Activated CD4-positive, alpha-beta memory T cell treated with anti-CD3 and anti-CD28 coated beads for 36 hours (primary cell): ENCODE measurements at regions not wholly inside any gene's neighbourhood (a gene's known extent, or its start where the extent isn't known, plus 50 kb on each side); places are given as distances from the start of the nearest gene placed in this dataset.

Source experiments
- CTCF ChIA-PET: fragments of 350-600 bp; sonication (Branson Sonifier 250); formaldehyde crosslinking; loops from one replicate; lab custom pipeline; 2021; ENCODE audit warnings: antibody characterized with exemption, inconsistent platforms; lab: Charles Lee
- POLR2A ChIA-PET: fragments of 350-600 bp; sonication (Branson Sonifier 250); formaldehyde crosslinking; loops from one replicate; lab custom pipeline; 2021; ENCODE audit warnings: antibody characterized with exemption; lab: Charles Lee
- DNase-seq: peaks from one replicate; pipeline ENCODE4 v3.0.0-alpha.2; 2020
- H3K27ac Mint-ChIP-seq: one replicate; pipeline ENCODE4 v1.8.0; 2021; ENCODE audit warnings: mixed read lengths
- H3K27me3 Mint-ChIP-seq: one replicate; pipeline ENCODE4 v1.8.0; 2021; ENCODE audit warnings: mixed read lengths
- H3K36me3 Mint-ChIP-seq: one replicate; pipeline ENCODE4 v1.8.0; 2021; ENCODE audit warnings: mixed read lengths
- H3K4me1 Mint-ChIP-seq: one replicate; pipeline ENCODE4 v1.8.0; 2021; ENCODE audit warnings: low read depth, mixed read lengths
- H3K4me3 Mint-ChIP-seq: one replicate; pipeline ENCODE4 v1.8.0; 2021; ENCODE audit warnings: mild to moderate bottlenecking, mixed read lengths
- H3K9me3 Mint-ChIP-seq: one replicate; pipeline ENCODE4 v1.8.0; 2021; ENCODE audit warnings: mixed read lengths
- intact Hi-C: fragments of 100-400 bp; cut with micrococcal nuclease; formaldehyde crosslinking; loops from one replicate; pipeline ENCODE4 v1.15.1; 2023

DNA sequence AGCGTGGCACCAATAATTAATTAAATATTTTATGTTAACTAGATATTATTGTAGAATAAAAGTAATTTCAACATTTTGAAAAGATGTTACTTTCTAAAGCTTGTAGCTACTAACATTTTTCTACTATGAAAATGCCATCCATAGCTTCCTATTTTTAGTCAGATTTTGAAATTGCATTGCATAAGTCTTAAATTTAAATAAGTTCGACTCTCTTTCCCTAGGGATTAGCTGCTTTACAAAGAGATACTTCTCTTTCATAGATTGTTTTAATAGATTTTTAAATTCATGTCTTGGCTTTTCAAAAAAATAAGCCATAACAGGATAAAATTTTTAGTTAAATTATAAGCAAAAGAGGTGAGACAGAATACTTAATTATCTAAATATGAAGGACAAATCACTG, 1279.6 kb downstream of the KCNT2 start:
- ChIA-PET CTCF (no interaction called here), POLR2A (no interaction called here)

DNA sequence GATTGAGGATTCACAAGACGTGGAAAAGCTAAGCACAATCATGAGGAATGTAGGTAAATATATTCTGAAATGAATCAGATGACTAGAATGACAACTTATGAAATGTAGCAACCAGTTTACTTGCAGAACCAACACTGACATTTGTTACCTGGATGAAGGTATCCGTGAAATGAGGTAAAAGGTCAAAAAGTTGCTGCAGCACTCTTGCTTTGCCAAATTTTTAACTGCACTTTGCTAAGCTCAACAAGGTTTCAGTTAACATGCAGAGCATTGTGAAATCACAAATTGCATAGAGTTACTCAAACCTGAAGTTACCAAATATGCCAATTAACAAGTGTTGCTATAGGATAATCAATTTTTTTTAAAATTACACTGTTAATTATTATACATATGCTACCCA, 1280.1 kb downstream of the KCNT2 start:
- CTCF ChIA-PET: interaction anchor here (0.7 kb wide), 1 partner anchor 900 kb away, joined by 3 read pairs; no protein-coding TSS in a partner anchor
- intact Hi-C loops: no loop called here
- H3K36me3 Mint-ChIP-seq: no peaks in the 10 kb centered on the region
- H3K27ac Mint-ChIP-seq: no peak overlapping the region
- no peaks in the 10 kb centered on the region for H3K27me3 Mint-ChIP-seq
- no peaks in the 10 kb centered on the region for H3K9me3 Mint-ChIP-seq
- no peaks in the 10 kb centered on the region for H3K4me1 Mint-ChIP-seq
- no peak for DNase-seq
- POLR2A ChIA-PET: no interaction called here
- no peak overlapping the region for H3K4me3 Mint-ChIP-seq

More for the DNA sequence above, 1279.6 kb downstream of the KCNT2 start:
- no peaks in the 10 kb centered on the region for H3K9me3 Mint-ChIP-seq
- H3K4me3 Mint-ChIP-seq: no peak overlapping the region
- no peak overlapping the region for H3K27ac Mint-ChIP-seq
- intact Hi-C loops: no loop called here
- no peaks in the 10 kb centered on the region for H3K27me3 Mint-ChIP-seq
- H3K36me3 Mint-ChIP-seq: no peaks in the 10 kb centered on the region
- DNase-seq: no peak
- H3K4me1 Mint-ChIP-seq: no peaks in the 10 kb centered on the region

DNA sequence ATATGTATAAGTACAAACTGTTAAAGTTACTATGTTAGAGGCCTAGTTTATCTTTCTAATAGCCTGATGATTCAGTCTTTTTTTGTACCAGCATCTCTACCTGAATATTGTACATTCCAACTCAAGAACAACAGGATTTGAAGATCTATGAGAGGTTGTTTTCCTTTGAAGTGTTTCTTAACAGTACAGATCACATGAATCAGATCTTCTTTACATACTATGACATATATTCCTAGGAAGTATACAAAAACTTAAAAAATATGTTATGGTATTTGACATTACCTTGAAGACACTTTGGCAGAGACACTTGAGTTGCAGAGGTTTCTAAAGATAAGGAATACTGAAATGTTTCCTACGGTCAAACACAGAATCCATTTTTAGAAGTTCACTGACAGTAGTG, 1280.9 kb downstream of the KCNT2 start:
- Mint-ChIP-seq H3K9me3 (no peaks in the 10 kb centered on the region), H3K4me3 (no peak overlapping the region), H3K27me3 (no peaks in the 10 kb centered on the region), H3K27ac (no peak overlapping the region), H3K4me1 (no peaks in the 10 kb centered on the region), H3K36me3 (no peaks in the 10 kb centered on the region)
- no peak for DNase-seq
- ChIA-PET CTCF (interaction anchor here (0.7 kb wide), 1 partner anchor 899 kb away, joined by 3 read pairs; no protein-coding TSS in a partner anchor), POLR2A (no interaction called here)
- intact Hi-C loops: no loop called here

DNA sequence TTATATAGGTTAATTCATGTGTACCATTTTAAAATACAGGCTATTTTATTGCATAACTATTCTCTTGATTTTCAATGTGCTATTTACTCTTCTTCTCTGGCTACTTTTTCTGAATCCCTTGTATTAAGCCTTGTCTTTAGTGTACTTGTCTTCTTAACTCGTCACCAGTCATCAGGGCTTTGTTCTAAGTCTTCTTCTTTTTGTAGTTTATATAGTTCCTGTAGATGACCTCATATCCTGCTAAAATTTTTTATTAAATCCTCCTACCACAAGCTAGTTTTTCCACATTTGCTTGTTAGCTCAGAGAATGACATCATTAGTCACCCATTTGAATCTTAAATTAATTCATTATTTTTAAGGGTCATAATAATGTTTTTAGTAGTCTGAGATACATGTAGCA, 1281.9 kb downstream of the KCNT2 start:
- Mint-ChIP-seq H3K36me3 (no peaks in the 10 kb centered on the region), H3K4me3 (no peak overlapping the region), H3K4me1 (no peaks in the 10 kb centered on the region), H3K9me3 (no peaks in the 10 kb centered on the region), H3K27me3 (no peaks in the 10 kb centered on the region), H3K27ac (no peak overlapping the region)
- ChIA-PET POLR2A (no interaction called here), CTCF (no interaction called here)
- intact Hi-C loops: no loop called here
- no peak for DNase-seq

DNA sequence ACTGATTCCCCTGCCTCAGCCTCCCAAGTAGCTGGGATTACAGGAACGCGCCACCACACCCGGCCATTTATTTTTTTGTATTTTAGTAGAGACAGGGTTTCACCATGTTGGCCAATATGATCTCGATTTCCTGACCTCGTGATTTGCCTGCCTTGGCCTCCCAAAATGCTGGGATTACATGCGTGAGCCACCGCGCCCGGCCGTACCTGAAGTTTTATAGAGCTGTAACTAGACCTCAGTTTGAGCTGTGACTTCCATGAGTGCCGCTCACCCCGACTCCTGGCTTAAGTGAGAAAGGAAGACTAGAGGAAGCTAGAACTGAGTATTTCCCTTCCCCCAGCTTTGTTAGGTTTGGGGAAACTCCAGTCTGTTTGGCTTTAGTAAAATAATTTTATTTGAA, 1283.1 kb downstream of the KCNT2 start:
- no peak for DNase-seq
- intact Hi-C loops: no loop called here
- Mint-ChIP-seq H3K4me3 (no peak overlapping the region), H3K9me3 (no peaks in the 10 kb centered on the region), H3K27ac (no peak overlapping the region), H3K4me1 (no peaks in the 10 kb centered on the region), H3K36me3 (no peaks in the 10 kb centered on the region), H3K27me3 (no peaks in the 10 kb centered on the region)
- ChIA-PET POLR2A (no interaction called here), CTCF (no interaction called here)

DNA sequence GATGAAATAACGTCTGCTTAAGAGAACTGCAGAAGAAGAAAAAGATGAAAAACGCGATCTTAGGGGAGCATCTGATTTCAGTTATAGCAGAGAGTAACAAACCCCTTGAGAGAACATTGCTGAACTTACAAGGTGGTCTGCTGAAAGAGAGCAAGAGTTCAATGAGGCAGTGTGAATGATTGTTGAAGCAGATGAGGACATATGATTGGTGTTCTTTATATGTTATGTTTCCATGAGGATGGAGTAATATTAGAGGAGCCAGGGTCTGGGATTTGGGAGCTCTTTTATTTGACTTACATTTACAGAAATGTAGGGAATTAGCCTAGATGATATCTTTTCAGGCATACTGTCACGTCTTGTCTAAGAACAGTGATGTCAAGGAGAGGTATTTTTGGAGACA, 1302.0 kb downstream of the KCNT2 start:
- no peak overlapping the region for H3K27ac Mint-ChIP-seq
- no peaks in the 10 kb centered on the region for H3K4me1 Mint-ChIP-seq
- intact Hi-C loops: no loop called here
- no peak overlapping the region for H3K4me3 Mint-ChIP-seq
- CTCF ChIA-PET: no interaction called here
- H3K9me3 Mint-ChIP-seq: no peaks in the 10 kb centered on the region
- POLR2A ChIA-PET: no interaction called here
- H3K27me3 Mint-ChIP-seq: no peaks in the 10 kb centered on the region
- no peak for DNase-seq
- H3K36me3 Mint-ChIP-seq: no peaks in the 10 kb centered on the region

DNA sequence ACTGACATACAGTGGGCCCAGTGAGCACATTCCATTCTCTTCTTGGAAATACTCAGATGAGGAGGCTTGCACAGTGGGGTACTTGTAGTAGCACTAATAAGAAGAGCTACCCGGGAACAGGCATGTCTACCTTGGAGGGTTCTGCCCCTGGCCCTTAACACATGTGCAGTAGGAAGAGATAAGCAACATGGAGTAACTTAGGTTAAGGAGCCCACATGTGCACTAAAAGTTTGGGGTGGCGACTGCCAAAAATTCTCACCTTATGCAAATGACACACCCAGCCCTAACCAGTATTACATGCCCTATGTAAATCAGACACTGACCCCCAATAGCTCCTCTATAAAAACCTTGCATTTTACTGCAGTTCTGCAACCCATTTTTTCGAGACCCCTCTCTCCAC, 1313.3 kb downstream of the KCNT2 start:
- no peaks in the 10 kb centered on the region for H3K27me3 Mint-ChIP-seq
- ChIA-PET POLR2A (no interaction called here), CTCF (no interaction called here)
- no peak overlapping the region for H3K27ac Mint-ChIP-seq
- H3K4me1 Mint-ChIP-seq: no peaks in the 10 kb centered on the region
- intact Hi-C loops: no loop called here
- no peak for DNase-seq
- H3K36me3 Mint-ChIP-seq: no peaks in the 10 kb centered on the region
- H3K9me3 Mint-ChIP-seq: no peaks in the 10 kb centered on the region
- no peak overlapping the region for H3K4me3 Mint-ChIP-seq

DNA sequence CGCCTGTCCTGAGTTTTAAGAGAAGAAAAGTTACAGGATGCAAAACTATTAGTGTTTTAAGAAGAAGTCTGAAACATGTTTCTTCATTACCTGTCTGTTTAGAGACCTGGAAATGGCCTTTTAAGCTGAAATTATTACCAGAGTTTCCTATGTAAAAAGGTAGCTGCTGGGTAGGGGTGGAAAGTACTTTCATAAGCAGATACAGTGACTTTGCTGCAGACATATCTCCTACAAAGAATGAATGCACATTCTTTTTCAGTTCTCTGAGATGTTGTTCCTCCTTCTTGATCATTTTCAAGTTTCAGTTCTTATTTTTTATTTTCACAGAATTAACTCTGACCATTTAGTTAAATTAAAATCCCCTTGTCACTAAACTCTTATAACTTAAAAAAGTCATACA, 1329.6 kb downstream of the KCNT2 start:
- Mint-ChIP-seq H3K9me3 (no peaks in the 10 kb centered on the region), H3K36me3 (no peaks in the 10 kb centered on the region), H3K27me3 (no peaks in the 10 kb centered on the region), H3K4me1 (no peaks in the 10 kb centered on the region), H3K4me3 (no peak overlapping the region), H3K27ac (no peak overlapping the region)
- CTCF ChIA-PET: no interaction called here
- intact Hi-C loops: no loop called here
- POLR2A ChIA-PET: no interaction called here
- no peak for DNase-seq

DNA sequence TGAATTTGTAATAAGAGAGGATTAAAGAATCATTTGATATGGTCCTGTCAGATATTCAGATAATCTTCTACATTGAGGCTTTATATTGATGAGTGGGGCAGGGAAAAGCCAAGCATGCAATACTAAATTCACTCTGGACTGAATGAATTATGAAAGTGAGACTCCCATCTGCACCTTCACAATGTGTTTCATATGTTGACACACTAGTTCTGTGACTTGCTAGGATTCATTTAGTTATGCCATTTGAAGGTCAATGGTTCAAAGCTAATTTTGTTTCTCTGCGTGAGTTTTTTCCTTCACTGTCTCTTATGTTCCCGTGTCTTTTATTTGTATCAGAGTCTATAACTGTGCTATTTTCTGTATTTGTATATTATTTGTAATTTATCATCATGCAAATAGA, 1332.5 kb downstream of the KCNT2 start:
- Mint-ChIP-seq H3K36me3 (no peaks in the 10 kb centered on the region), H3K27ac (no peak overlapping the region), H3K9me3 (no peaks in the 10 kb centered on the region), H3K27me3 (no peaks in the 10 kb centered on the region), H3K4me3 (no peak overlapping the region), H3K4me1 (no peaks in the 10 kb centered on the region)
- ChIA-PET CTCF (no interaction called here), POLR2A (no interaction called here)
- DNase-seq: no peak
- intact Hi-C loops: no loop called here

DNA sequence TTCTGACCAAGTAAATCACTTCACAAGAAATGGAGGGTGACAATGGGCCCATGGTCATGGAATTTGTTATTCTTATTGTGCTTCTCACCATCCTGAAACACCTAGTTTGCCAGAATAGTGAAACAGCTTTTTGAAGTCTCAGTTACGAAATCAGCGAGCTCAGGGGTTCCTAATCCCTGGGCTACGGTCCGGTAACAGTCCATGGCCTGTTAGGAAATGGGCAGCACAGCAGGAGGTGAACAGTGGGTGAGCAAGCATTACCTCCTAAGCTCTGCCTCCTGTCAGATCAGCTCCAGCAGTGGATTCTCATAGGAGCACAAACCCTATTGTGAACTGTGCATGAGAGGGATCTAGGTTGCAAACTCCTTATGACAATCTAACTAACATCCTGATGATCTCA, 1356.3 kb downstream of the KCNT2 start:
- no peaks in the 10 kb centered on the region for H3K4me1 Mint-ChIP-seq
- no peak overlapping the region for H3K27ac Mint-ChIP-seq
- ChIA-PET CTCF (no interaction called here), POLR2A (no interaction called here)
- no peak overlapping the region for H3K4me3 Mint-ChIP-seq
- DNase-seq: no peak
- intact Hi-C loops: no loop called here
- no peaks in the 10 kb centered on the region for H3K27me3 Mint-ChIP-seq
- H3K9me3 Mint-ChIP-seq: no peaks in the 10 kb centered on the region
- no peaks in the 10 kb centered on the region for H3K36me3 Mint-ChIP-seq

DNA sequence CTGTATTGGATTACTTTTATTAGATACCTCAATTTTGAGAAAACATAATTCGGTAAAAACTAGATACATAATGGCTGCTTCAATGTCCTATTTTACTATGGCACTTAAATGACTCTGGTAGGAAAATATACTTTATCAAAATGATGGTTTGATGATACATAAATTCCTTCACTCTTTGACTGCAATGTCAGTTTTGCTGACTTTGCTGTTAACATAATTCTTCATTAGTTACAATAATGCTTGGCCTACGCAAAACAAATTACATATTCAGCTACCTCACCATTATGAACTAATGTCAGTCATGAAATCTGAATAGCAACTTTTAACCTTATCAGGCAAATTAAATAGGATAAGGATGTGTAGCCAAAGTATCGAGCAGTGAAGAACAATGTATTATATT, 1364.7 kb downstream of the KCNT2 start:
- H3K27ac Mint-ChIP-seq: no peak overlapping the region
- intact Hi-C loops: no loop called here
- ChIA-PET POLR2A (no interaction called here), CTCF (no interaction called here)
- no peaks in the 10 kb centered on the region for H3K36me3 Mint-ChIP-seq
- no peaks in the 10 kb centered on the region for H3K27me3 Mint-ChIP-seq
- H3K4me3 Mint-ChIP-seq: no peak overlapping the region
- H3K9me3 Mint-ChIP-seq: no peaks in the 10 kb centered on the region
- no peak for DNase-seq
- H3K4me1 Mint-ChIP-seq: no peaks in the 10 kb centered on the region

DNA sequence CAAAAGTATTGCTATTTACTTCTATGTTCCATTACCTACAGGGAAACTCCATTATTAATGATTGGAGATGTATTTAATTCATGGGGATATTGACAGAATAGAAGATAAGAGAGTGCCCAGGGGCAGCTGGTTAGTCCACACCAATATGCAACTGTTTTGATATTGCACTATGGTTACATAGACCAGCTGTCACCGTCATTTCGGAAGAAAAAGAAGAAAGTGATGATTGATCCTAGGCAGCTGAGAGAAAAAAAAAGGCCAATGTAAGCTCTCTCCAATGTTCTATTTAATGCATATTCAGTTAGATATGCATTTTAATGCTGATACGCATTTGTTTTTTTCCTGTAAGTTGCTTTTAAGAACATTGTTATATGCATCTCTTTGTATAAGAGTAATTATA, 1367.2 kb downstream of the KCNT2 start:
- intact Hi-C loops: no loop called here
- ChIA-PET CTCF (no interaction called here), POLR2A (no interaction called here)
- H3K27me3 Mint-ChIP-seq: no peaks in the 10 kb centered on the region
- no peaks in the 10 kb centered on the region for H3K4me1 Mint-ChIP-seq
- no peaks in the 10 kb centered on the region for H3K9me3 Mint-ChIP-seq
- no peak overlapping the region for H3K27ac Mint-ChIP-seq
- H3K36me3 Mint-ChIP-seq: no peaks in the 10 kb centered on the region
- no peak overlapping the region for H3K4me3 Mint-ChIP-seq
- DNase-seq: no peak

DNA sequence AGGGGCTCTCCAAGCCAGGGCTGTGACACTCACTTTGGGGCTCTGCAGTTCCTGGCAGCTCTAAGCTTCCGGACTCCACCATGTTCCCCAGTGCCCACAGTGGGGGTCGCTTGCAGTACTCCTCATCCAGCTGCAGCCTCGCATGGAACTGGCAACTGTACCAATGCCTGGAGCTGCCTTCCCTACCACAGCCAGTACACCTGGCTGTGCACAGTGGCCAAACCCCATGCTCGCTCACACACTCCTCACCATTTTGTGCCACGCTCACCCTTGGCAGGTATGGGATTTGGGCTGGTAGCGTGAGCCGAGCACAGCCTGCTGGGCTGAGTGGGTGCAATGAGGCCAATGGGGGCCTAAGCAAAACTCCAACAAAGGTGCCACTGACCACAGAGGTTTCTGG, 1369.9 kb downstream of the KCNT2 start:
- no peaks in the 10 kb centered on the region for H3K36me3 Mint-ChIP-seq
- H3K27ac Mint-ChIP-seq: no peak overlapping the region
- ChIA-PET CTCF (no interaction called here), POLR2A (no interaction called here)
- intact Hi-C loops: no loop called here
- no peaks in the 10 kb centered on the region for H3K9me3 Mint-ChIP-seq
- no peak overlapping the region for H3K4me3 Mint-ChIP-seq
- no peak for DNase-seq
- no peaks in the 10 kb centered on the region for H3K4me1 Mint-ChIP-seq
- no peaks in the 10 kb centered on the region for H3K27me3 Mint-ChIP-seq
